CD4-positive, alpha-beta T cell treated with Interleukin-6 for 4 hours (primary cell): ENCODE measurements at regions not wholly inside any gene's neighbourhood (a gene's known extent, or its start where the extent isn't known, plus 50 kb on each side); places are given as distances from the start of the nearest gene placed in this dataset.

ENCODE experiments used
- DNase-seq: peaks from one replicate; pipeline ENCODE4 v3.0.0-alpha.2; 2020; ENCODE audit warnings: mixed read lengths

DNA sequence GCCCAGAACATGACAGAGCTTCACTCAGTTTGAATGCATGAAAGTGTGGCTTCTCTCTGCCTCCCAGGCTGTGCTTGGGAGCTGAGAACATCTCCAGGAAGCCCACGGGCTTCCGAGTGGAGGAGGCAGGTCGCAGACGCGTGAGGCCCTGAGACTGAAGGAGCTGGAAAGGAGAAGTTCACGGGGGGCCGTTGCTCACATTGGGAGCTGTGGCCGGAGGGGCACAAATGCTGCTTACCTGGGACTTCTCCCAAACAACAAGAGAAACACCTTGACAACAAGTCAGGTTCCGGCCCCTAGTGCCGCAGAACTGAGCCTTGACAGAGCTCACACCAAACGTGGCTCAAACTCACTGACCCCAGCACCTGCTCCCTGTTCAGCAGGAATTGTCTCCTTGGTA, 207.0 kb downstream of the BRD1 start:
- no peak for DNase-seq

DNA sequence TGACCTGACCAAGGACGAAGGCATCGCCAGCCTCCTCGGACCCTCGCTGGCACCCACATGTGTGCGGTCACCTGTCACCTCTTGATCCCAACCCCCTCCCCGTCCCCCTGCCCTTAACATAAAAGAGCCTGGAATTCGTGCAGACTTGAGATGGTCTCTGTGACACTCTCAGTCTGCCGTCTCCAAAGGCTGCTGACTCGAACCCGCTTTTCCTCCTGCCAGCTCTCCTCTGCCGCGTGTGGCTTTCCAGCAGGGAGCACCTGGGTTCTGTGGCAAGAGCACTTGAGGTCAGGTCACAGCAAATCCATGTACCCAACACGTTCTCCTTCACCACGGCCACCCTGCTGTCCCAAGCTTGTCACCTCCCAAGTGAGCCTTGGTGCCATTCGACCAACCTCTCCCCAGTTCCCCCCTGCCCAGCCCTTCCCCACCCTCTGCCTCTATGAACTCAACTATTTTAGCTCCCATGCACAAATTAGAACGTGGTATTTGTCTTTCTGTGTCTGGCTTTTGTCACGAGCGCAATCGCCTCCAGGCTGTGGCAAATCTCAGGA, 207.6 kb downstream of the BRD1 start:
- no peak for DNase-seq

DNA sequence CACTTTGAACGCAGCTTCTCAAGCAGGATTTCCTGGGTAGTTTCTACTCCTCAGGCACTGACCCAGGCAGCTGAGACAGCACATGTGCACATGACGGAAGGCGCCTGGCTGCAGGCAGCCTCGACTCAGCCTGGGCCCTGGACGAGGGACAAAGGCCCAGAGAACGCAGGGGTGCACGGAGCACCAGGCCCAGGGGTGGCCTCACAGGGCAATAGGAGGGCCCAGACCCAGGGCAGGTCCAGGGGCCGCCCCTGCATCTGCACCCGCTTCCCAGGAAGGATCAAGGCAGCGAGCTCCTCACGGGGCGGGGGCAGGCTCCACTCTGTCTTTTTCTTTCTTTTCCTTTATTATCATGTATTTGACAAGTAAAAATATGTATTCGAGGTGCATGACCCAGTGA, 208.4 kb downstream of the BRD1 start:
- DNase-seq = no peak

DNA sequence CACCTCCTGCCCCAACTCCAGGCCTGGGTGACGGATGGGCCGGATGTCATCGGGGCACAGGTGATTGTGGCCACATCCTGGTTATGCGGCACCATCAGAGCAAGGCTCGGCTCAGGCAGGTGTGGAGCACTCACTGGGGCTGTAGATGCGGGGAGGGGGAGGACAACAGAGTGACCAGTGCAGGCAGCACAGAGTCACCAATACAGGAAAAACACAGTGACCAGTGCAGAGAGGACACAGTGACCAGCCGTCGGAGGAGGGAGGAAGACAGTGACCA, 209.1 kb downstream of the BRD1 start:
- DNase-seq = no peak

DNA sequence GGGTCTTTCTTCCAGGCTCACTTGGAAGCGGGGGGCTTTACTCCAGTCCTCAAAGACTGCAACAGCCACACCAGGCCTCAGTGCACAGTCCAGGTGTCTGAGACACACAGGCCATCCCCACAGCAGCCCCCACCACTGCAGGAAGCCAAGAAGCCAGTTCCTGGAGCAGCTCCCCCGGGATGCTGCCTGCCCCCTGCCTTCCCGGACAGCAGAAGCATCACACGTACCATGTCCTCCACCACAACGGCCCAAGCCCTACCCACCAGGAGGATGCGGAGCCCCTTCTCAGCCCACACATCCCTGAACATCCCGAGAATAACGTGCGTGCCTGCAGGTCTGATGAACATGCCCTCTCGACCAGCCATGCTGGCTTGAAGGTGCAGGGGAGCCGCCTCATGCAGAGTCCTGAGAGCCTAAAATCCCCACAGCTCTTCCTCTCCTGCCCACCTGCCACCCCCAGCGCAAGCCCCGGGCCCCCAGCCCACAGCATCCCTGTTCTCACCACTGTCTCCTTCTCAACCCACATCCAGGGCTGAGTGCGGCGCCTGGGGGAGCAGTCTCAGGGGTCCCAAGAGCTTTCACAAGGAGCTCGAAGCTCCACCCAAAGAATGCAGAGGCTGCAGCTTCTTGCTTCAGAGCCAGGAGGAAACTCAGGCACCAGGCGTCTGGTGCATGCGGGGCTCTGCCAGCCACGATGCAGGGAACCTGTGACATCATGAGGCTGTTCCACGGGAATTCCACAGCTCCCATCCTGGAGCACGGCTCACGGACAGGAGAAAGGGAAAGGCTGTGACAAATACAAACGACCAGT, 209.6 kb downstream of the BRD1 start:
- DNase-seq = no peak

DNA sequence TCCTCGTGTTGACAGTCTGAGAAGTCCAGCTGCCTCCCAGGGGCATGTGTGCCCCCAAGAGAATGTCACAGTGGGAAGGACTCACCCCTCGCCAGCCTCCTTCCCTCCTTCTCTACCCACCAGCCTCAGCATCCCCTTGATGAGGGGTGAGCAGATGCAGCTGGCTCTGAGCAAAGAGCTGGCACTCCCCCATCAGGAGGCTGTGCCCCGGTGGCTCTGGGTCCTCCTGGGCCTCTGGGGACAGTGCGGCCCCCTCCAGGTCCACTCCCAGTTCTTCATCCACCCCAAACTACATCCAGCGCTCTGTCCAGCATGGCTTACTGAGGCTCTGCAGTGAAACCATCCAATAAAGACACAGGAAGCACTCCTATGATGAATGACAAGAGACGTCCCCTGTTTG, 210.4 kb downstream of the BRD1 start:
- DNase-seq = no peak

DNA sequence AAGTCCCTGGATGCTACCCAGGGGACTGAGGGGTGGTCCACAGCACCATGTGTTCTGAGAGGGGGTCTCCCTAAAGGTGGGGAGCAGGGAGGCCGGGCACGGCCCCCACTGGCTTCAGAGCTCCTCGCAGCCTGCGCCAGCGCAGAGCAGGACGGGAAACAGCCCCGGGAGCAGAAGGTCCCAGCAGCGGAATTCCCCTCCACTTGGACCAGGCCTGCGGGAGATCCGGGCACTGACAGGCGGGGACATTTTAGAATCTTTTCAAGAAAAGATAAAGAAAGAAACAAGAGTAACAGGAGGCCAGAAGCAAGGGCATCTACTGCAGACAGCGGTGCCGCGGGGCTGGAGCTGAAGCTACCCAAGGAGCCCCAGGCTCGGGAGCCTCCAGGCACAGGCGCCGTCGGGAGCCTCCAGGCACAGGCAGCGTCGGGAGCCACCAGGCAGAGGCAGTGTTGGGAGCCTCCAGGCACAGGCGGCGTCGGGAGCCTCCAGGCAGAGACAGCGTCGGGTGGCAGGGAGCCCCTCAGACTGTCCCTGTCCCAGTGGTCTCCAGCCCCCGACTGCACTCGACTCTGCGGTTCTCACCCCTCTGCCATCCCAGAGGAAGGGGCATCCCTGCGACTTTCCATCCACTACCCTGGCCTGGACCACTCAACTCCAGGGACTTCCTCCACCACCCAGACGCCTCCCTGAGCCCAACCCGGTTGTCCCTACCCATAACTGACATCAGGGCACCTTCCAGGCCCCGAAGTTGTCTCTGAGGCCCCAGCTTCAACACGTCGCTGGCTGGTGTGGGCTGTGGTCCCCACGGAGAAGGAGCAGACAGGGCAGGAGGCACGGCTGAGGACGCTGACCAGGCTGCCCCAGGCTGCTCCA, 211.1 kb downstream of the BRD1 start:
- no peak for DNase-seq

DNA sequence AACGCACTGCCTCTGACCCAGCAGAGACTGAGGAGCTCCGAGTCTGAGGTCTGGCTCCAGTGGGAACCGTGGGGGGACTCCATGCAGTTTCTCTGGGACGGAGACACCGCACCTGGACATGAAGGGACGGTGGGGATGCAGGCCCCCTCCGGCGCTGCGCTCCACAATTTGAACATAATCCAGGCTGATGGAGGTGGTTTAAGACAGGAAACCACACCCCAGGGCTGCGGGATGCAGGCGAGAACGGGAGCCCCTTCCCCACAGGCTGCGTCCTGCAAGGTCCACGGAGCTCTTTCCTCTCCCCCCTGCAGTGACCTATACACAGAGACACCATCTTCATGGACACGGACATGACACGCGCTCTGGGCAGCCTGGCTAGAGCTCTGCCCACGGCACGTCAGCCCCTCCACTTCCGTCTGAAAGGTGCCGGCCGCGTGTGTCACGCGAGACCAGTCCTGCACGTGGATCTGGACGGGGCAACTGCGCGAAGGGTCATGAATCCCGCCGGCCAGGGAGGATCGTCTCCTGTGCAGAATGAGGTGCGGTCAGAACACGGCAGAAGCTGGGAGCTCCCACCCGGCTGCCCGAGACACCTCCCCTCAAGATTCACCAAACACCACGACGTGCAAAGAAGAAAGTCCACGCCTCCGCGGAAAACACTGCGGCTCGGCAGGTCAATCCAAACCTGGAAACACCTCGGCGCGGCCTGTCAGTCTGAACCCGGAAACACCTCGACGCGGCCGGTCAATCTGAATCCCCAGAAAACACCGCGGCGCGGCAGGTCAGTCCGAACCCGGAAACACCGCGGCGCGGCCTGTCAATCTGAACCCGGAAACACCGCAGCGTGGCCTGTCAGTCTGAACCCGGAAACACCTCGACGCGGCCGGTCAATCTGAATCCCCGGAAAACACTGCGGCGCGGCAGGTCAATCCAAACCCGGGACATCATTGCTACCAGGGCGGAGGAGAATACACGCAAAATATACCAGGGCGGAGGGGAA, 212.4 kb downstream of the BRD1 start:
- no peak for DNase-seq

DNA sequence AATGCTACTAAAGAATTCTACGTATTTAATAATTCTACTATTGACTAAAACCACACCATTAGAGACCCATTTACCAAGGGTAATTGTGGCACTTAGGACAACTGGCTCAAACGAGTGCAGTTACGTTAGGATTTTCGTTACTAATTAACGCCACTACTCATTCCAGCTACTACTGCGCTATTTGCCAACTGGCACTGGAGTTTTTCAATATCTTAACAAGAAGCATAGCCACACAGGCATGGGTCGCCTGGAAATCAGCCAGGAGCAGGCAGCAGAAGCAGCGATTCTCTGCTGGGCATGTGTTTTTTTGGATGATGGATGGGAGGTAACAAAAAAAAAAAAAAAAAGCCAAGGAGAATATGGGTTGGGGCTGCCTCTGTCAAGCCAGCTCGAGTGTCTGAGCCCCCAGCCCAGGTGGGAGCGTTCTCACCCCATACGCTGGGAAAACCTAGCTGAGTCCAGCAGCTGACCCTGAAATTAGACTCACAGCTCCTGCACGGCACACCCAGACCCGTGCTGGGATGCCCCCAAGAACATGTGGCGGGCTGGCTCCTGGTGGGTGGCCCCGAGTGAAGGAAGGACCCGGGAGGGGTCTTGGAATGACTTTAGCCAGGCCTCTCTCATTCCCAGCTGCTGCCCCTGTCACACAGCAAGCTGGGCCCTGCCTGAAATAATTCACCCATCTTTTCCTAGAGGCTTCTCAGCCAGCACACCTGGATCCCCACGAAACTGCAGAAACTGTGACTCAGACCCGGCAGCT, 214.0 kb downstream of the BRD1 start:
- no peak for DNase-seq

DNA sequence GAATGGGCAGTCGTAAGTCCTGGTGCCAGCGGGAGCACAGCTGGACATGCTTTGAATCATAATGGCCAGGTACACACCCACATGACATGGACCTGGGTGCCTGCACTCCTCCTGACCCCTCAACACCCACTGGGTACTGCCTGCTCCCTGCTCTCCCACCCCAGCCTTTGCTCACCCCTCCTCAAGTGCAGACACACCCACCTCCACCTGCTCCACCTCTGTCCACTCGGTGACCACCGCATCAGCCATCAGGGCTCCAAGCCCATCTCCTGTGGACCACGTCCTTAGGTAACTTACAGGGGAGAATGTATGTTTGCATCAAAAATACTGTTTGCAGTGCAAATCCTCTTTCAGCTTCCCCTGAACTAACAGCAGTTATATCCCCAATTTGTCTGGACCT, 214.6 kb downstream of the BRD1 start:
- no peak for DNase-seq

DNA sequence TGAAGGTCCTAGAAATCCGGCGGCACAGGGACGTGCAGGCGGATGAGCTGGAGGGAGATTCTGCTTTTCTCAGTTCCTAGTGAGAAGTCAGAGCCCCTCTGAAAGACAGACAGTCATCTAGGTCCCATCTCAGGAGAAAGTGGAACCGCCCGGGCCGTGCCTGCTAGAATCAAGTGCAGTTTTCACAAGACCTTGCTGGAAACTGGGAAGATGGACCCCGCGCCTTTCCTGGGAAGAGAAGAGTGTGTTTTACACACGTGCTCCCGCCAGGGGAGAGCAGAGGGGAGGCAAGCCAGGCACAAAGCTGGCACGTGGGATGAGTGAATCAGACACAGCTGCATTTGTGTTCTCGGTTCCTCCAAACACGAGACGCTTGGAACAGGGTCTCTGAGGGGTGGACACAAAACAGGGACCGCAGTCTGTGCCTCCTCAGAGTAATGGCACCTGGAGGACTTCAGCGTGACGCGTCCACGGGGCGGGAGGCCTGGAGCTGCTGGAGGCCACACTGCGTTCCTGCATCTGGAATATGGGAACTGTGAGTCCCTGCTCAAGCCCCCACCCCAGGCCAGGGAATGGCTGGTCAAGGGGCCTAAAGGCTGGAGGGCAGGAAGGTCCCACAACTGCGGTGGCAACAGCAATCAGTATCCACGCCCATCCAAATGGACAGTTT, 218.3 kb downstream of the BRD1 start:
- no peak for DNase-seq

DNA sequence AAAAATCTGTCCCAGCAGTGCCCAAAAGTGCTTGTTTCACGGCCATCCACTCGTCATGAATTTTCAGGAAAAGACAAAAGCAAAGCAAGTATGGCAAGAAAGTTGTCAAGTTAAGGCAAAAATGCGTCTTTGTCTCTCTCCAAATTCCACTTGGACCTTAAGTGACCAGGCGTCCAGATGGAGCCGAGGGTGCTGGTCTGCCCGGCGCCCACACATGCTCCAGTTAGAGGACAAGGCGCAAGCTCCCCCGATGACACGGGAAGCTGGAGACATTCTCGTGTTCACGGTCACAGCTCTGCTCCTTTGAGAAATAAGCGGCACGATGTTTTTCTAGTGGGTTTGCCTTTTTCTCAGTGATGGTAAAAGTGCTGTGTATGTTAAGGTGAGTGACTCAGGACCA, 219.0 kb downstream of the BRD1 start:
- DNase-seq = no peak

DNA sequence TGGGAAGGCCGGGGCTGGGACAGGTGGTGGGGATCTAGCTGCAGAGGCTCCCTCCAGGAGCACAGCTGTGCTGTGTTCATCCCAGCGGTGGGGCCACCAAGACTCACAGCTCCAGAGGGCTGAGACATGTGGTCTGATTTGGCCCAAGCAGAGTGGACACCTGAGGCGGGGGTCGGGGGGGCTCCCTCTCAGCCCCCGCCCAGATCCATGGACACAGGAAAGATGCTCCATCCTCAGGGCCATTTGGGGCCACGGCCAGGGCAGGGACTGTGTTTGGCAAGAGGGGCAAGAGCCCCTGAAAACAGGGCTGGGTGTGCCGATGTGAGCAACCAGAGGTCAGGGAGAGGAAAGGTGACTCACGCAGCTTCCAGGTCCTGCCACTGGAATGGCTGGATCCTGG, 219.4 kb downstream of the BRD1 start:
- DNase-seq = no peak

DNA sequence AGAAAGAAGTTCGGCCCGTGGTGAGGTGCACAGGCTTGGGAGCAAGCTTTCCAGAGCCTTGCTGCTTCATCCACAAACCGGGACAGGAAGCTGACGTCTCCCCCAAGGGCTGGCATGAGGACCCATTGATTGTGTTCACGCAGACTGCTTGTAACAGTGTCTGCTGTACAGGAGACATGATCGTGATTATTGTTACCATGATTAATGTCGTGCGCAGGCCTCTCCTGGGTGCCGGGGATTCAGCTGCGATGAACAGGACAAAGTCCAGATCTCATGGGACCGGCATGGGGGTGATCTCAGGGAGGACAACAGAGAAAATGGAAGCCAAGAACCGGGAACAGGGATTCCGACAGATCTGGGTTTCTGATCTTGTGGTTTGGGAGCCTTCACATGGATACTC, 219.9 kb downstream of the BRD1 start:
- DNase-seq = no peak

DNA sequence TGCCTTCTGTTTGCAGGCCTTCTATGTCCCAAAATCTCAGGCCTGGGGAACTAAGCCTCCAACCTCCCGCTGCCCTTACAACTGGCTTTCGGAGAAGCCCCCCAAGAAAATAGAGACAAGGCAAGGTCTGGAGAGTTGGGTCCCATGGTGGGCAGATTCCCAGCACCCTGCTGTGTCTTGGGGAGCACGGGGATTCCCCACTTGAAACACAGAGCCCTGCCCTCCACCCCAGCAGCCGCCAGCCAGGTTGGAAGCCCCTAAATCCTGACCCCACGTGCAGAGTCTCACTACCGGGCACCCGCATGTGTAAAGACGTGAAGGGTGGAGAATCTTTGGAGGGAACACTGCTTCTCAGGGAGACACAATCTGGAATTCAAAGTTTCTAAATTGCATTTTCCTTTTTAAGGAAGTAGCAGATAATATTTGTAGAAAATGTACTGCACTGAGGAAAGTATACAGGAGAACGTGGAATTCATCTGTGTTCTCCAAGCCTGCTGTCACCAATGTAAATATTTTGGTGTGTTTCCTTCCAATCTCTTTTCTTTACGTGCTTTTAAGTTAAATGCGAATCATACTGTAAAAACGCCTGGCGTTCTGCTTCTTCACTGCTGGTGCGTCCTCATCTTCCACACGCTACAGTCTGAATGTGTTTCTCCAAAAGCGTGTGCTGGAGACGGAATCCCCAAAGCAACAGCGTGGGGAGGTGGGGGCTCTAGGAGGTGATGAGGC, 220.9 kb downstream of the BRD1 start:
- DNase-seq = no peak

DNA sequence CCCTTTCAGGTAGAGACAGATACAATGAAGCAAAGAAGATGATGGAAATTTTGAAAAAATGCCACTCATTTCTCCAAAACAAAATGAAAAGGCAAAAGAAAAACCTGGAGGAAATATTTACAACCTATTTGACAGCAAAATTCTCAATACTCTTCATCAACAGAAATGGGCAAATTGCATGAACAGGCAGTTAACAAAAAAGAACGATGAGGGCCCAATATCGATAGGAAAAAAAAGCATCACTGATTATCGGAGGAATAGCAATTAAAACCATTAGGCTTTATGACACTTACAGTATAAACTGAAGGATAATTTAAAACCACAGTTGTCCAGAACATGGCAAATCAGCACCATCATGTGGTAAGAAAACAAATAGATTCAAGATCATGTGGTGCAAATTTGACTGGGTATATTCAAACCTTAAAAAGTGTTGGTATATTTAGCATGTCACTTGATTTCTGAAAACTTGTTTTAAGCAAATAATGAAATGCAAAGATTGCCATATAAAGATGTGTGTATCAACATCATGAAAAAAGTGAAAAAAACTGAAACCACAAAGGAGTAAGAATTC, 222.9 kb downstream of the BRD1 start:
- DNase-seq = no peak

DNA sequence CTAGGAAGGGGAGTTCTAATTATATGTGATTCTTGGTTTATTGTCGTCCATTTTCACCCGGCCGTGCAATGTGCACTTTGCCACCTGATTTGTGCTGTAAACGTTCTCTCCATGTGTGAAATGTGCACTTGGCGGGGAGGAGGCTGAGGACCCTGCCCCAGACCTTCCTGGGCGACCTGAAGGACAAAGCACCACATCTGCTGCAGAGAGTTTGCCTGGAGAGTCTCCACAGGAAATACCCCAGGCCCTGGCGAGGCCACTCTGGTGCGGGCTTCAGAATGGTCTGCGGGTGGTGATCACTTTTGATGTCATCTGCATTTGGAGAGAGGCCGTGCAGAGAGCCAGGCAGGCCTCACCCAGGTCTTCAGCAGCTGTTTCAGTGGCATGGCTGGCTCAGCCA, 224.7 kb downstream of the BRD1 start:
- DNase-seq = no peak

DNA sequence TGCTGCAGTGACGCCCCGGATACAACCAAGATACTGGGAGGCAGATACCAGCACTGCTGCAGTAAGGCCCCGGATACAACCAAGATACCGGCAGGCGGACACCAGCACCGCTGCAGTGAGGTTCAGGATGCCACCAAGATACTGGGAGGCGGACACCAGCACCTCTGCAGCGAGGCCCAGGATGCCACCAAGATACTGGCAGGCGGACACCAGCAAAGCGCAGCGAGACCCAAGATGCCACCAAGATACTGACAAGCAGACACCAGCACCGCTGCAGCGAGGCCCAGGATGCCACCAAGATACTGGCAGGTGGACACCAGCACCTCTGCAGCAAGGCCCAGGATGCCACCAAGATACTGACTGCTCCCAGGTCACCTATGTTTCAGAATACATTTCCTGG, 225.2 kb downstream of the BRD1 start:
- no peak for DNase-seq

DNA sequence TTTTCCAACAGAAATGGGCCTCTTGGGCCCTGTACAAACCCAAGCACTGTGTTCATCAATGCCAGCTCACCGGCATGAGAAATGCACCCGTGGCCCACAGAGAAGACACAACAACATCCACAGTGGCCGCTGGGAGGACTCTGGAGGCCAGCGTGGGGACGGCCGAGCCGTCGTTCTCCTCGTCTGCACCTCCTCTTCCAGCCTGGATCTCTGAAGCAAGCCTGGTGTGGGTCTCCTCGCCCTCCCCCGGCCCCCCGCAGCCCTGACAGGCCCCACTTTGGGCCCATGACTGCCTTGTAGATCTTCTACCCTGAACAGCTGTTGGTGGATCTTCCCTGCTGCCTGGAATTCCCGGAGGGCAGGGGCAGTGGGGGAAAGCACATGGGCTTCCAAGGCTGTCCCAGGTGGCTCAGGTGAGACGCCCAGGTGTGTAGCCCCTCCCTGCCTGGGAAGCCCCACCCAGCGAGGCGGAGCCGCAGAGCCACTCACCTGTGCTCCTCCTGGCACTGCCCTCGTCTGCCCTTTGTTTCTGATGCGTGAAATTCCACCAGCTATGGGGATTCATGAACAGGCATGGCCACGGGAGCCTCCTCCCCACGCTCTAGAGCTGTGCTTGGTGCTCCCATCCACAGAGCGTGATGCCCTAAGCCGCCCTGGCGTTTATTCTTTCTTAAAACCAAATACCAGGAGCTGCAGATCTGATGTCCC, 225.9 kb downstream of the BRD1 start:
- DNase-seq = no peak

DNA sequence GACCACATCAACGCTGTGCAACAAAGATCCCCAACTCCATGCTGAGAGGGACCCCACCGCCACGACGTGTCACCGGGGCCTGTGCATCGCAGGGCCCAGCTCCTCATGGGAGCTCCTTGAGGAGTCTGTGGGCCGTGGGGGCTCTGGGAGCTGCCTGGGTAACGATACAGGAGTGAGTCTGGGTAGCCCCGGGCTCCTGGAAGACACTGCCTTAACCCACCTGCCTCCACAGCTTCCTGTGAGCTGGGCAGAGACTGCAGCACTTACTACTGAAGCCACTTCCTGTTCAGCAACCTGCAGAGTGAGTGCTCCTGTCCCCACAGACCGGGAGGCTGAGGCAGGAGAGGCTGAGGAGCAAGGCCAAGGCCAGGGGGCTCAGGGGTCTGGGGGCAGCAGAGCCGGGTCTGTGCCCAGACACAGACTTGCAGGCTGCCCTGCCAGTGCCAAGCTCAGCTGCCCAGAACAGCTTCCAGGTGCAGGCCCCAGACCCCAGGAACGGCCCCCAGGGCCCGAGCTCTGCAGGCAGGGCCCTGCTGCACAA, 226.7 kb downstream of the BRD1 start:
- no peak for DNase-seq
